ENCODE measurements at regions not wholly inside any gene's neighbourhood (a gene's known extent, or its start where the extent isn't known, plus 50 kb on each side); places are given as distances from the start of the nearest gene placed in this dataset.

- no peak for DNase-seq
These were observed 105.1 kb downstream of the LRIG3 start for GRCh38 chr12:58815235-58815634.

- no peak for DNase-seq
These were observed 101.8 kb downstream of the LRIG3 start for GRCh38 chr12:58818546-58818945.

GRCh38 chr12:58819345-58819744, 101.0 kb downstream of the LRIG3 start:
- DNase-seq: no peak

GRCh38 chr12:58819985-58820384, 100.3 kb downstream of the LRIG3 start:
- DNase-seq: no peak
